Subcutaneous abdominal adipose tissue (tissue), 5 donors: ENCODE measurements at regions not wholly inside any gene's neighbourhood (a gene's known extent, or its start where the extent isn't known, plus 50 kb on each side); places are given as distances from the start of the nearest gene placed in this dataset.

Source experiments
- H3K27ac ChIP-seq: one replicate; pipeline ENCODE4 v1.7.0; 2013; ENCODE audit warnings: low read depth, mild to moderate bottlenecking, inconsistent platforms, low read length, moderate library complexity
- H3K27me3 ChIP-seq, 5 donors: one replicate each; pipeline ENCODE4 v1.7.0; 2013; ENCODE audit warnings: low read length in 5 of 5, inconsistent platforms in 1 of 5; ENCODE audit not compliant: control insufficient read depth in 5 of 5, insufficient read depth in 4 of 5
- H3K36me3 ChIP-seq, 5 donors: one replicate each; pipeline ENCODE4 v1.7.0; 2013; ENCODE audit warnings: low read length in 5 of 5; ENCODE audit not compliant: control insufficient read depth in 5 of 5, insufficient read depth in 5 of 5
- H3K4me1 ChIP-seq, 5 donors: one replicate each; pipeline ENCODE4 v1.7.0; 2013; ENCODE audit warnings: low read length in 5 of 5, mild to moderate bottlenecking in 3 of 5, moderate library complexity in 1 of 5; ENCODE audit not compliant: control insufficient read depth in 5 of 5, insufficient read depth in 5 of 5
- H3K4me3 ChIP-seq, 5 donors: one replicate each; pipeline ENCODE4 v1.7.0; 2013; ENCODE audit warnings: low read length in 5 of 5, low read depth in 1 of 5
- H3K9ac ChIP-seq, 5 donors: one replicate each; pipeline ENCODE4 v1.7.0; 2013; ENCODE audit warnings: low read length in 5 of 5, mild to moderate bottlenecking in 4 of 5, moderate library complexity in 3 of 5
- H3K9me3 ChIP-seq, 5 donors: one replicate each; pipeline ENCODE4 v1.7.0; 2013; ENCODE audit warnings: low read length in 5 of 5; ENCODE audit not compliant: control insufficient read depth in 5 of 5
- donor health status: healthy.
- donor health status: healthy.
- donor health status: healthy.
- donor health status: healthy.
- donor health status: healthy.

DNA sequence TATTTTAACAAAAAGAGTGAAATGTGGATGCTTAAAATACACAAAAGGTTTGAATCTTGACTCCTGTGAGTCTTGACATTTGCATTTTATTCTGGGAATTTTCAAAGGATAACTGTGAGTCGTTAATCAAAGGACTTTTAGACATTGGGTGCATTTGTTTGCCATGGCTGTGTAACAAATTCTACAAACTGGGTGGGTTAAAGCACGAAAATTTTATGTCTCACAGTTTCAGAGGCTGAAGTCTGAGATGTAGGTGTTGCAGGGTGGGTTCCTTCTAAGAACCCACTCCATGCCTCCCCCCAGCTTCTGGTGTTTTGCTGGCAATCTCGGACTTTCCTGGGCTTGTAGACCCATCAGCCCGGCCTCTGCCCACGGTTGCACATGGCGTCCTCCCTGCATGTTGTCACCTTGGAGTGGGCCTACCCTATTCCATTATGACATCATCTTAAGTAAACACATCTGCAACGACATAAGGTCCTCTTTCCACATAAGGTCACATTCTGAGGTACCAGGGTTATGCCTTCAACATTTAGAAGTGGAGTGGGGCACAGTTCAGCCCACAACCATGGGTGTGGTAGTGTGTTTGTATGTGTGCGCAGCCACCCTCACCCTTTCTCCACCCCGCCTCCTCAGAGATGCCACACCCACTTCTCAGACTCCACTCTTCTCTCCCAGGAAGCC is 113.1 kb downstream of the FOXA2 start:
- H3K9ac ChIP-seq, result no peak overlapping the region
- no peak overlapping the region for H3K27ac ChIP-seq
- H3K4me1 ChIP-seq, result peaks cover 0 to 5% (median 0%) of the 10 kb centered on the region in 5 donors
- no peak overlapping the region for H3K4me3 ChIP-seq
- peaks cover 0 to 3% (median 0%) of the 10 kb centered on the region in 5 donors for H3K27me3 ChIP-seq
- H3K36me3 ChIP-seq, result no peaks in the 10 kb centered on the region
- H3K9me3 ChIP-seq, result no peaks in the 10 kb centered on the region

DNA sequence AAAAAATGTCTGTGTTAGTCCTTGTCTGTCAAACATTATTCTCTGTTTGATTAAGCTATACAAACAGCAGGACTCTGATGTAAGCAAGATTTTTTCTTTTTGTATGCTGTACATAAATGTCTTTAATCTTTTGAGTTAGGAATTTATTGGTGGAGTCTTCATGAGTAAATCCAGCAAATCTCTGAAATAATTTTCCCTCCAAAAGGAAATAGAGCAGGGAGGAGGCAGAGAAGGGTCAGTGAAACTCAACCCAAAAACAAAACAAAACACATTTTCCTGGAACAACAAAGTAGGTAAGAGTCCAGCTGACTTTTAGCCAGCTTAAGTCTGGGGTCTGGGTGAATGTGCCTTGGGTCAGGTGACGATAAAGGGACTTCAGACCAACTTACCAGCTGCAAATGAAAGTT is 113.7 kb downstream of the FOXA2 start:
- no peaks in the 10 kb centered on the region for H3K27me3 ChIP-seq
- peaks cover 0 to 5% (median 0%) of the 10 kb centered on the region in 5 donors for H3K4me1 ChIP-seq
- no peak overlapping the region for H3K27ac ChIP-seq
- no peaks in the 10 kb centered on the region for H3K9me3 ChIP-seq
- no peak overlapping the region for H3K9ac ChIP-seq
- H3K36me3 ChIP-seq, result no peaks in the 10 kb centered on the region
- no peak overlapping the region for H3K4me3 ChIP-seq

DNA sequence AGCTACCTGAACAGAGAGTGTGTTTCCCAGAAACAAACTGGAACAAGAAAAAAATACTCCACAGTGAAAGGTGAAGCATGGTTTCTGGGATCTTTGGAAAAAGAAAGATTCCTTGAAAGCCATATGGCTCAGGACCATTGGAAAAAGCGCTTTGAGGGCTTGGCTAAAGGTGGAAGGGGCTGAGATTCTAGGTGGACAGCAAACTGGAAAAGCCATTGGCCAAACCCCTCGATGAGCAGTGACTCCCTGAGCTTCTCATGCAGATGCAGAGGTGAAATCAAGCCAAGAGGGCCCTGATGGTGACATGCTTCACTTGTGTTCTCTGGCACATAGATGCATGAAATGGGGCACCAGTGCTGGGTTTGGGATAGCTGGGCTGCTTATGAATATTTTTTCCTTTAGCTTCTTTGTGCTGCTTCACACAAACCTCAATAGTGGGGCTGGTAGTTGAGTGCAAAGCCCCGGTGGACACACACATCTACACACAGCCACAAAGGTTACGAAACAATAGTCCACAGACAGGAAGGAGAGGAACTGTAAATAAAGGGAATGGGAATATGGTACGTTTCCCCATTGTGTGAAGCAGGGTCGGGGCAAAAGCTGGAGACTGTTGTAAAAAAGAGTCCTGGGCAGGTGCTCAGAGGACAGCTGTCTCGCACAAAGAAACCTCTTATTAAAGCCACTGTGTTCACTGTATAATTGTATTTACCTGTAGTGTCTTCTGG is 117.8 kb downstream of the FOXA2 start:
- Histone ChIP-seq H3K4me3 (no peak overlapping the region), H3K36me3 (no peaks in the 10 kb centered on the region), H3K4me1 (peaks cover 0 to 29% (median 18%) of the 10 kb centered on the region in 5 donors), H3K9ac (no peak overlapping the region), H3K27ac (no peak overlapping the region), H3K9me3 (no peaks in the 10 kb centered on the region), H3K27me3 (no peaks in the 10 kb centered on the region)

DNA sequence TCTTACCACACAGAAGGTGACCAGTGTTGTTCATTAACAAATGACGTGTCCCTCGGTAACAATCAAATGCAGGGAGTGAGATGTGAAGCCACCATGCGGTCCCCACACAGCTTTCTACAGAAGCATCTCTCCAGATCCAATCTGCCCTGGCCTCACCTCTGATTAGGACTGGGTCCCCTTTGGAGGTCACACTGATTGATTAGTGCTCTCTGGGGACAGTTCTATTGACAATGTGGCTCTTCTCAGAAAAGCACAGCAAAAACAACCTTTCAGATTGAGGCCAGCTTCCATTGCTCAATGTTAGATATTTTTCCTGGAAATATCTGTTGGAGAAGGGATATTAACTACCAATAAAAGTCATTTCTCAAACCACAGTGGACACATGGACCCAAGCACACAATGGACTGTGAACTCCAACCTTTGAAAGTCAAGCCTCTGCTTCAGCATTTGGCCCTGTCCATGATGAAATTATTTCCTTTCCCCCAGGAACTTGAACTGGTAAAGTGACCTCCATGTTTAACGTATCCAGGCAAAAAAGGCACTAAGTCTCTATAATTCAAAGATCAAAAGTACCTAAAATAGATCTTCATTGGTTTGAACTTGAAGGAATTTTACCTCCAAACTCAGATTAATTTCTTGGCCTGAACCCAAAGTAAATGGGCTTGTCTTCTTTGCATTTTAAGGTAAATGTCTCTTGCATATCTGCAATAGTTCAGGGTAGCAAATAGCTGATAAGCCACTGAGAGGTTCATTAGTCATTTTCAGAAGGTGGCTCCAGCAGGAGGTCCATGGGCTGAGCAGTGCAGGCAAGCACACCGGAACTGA is 118.5 kb downstream of the FOXA2 start:
- H3K9me3 ChIP-seq, result no peaks in the 10 kb centered on the region
- no peak overlapping the region for H3K4me3 ChIP-seq
- H3K4me1 ChIP-seq, result peaks cover 0 to 29% (median 18%) of the 10 kb centered on the region in 5 donors
- no peak overlapping the region for H3K9ac ChIP-seq
- H3K27ac ChIP-seq, result no peak overlapping the region
- H3K36me3 ChIP-seq, result no peaks in the 10 kb centered on the region
- no peaks in the 10 kb centered on the region for H3K27me3 ChIP-seq

DNA sequence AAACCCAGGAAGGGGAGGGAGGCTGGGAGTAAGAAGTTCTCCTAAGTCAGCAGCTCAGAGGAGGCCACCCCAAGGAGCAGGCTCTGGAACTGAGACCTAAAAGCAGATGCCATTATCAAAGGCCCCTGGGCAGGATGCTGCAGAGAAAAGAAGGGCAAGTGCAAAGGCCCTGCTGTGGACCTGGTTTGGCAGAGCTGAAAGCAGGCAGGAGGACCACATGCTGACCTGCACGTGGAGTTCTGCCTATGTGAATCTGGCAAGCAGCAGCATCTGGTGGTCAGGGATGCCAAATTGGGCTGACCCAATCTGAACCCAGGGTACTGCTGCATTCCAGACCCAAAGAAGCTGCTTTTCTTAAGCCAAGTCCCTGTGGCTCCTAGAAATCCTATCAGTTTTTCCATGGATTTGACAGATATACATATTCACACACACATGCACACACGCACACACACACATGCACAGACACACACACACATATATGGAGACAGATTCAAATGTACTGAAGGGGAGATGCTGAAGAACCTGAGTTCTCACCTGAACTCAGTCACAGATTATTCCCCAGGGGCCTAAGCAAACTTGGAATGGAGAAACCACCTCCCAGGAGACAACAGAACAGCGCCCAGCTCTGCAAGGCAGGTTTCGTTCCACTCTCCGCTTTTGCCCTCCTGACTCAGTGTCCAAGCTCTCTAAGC is 119.9 kb downstream of the FOXA2 start:
- Histone ChIP-seq H3K9ac (no peak overlapping the region), H3K4me3 (peak overlapping the region in 1 of 5 donors; percentile 5), H3K27me3 (no peaks in the 10 kb centered on the region), H3K9me3 (no peaks in the 10 kb centered on the region), H3K36me3 (no peaks in the 10 kb centered on the region), H3K27ac (no peak overlapping the region), H3K4me1 (peaks cover 0 to 29% (median 18%) of the 10 kb centered on the region in 5 donors)

DNA sequence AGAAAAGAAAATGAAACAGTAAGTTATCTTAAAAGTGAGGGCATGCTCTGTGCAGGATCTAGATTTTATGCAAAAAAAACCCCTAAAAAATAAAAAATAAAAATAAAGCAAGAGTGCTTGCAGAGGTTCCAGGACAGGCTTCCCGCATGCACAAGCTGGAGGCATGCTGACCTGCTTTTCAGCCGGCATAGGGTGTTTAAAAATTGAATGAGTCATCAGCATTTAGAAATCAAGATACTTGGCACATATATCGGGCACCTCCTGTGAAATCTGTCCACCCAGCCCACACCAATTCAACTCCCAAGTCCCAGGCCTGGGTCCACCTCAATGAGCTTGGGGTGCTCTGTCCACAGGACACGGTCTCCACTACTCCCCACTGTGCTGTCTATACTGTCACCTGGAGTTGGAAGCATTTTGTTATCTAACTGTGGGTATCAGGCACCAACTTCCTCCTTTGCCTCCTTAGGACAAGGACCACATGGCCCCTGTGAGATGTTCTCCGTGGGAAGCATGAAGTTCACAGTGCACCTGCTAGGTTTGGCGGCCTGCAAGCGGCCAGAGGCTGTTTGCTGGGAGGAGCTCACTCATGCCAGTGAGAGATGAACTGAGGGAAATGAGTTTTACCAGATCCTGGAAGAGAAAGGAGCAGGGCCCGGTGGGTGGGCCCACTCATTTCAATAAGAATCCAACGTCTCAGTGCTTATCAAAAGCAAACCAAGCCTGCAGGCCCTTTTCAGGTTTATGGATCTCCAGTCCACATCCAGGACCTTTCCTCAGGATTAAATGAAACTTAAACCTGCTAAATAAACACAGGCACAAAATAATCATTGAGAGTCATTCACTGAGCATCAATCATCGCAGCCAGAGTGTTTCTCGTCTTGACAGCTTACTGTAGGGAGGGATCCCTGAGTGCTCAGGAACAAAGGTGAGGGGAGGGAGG is 121.1 kb downstream of the FOXA2 start:
- Histone ChIP-seq H3K27ac (no peak overlapping the region), H3K4me3 (no peak overlapping the region), H3K9me3 (no peaks in the 10 kb centered on the region), H3K27me3 (peaks cover 0 to 3% (median 0%) of the 10 kb centered on the region in 5 donors), H3K4me1 (peaks cover 0 to 24% (median 18%) of the 10 kb centered on the region in 5 donors), H3K9ac (no peak overlapping the region), H3K36me3 (no peaks in the 10 kb centered on the region)

DNA sequence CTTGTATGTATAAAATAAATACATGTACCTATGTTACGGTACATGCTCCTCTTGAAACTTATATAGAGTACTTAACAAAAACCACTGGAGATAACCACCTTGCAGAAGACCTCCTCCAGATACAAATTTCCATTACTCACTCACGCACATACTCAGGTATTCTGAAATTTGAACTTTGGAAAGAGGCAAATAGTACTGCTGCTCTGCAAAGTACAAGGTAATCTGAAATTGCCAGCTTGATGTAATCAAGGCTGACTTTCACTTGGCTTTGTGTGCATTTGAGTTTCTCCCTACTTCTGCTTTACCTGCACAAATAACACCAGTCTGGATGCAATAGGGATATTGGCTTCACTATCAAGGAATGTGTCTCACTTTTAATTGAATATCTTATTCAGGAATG is 123.6 kb downstream of the FOXA2 start:
- Histone ChIP-seq H3K4me1 (peaks cover 0 to 24% (median 18%) of the 10 kb centered on the region in 5 donors), H3K4me3 (no peak overlapping the region), H3K36me3 (no peaks in the 10 kb centered on the region), H3K9me3 (no peaks in the 10 kb centered on the region), H3K27ac (no peak overlapping the region), H3K27me3 (peaks cover 0 to 4% (median 0%) of the 10 kb centered on the region in 5 donors), H3K9ac (no peak overlapping the region)

DNA sequence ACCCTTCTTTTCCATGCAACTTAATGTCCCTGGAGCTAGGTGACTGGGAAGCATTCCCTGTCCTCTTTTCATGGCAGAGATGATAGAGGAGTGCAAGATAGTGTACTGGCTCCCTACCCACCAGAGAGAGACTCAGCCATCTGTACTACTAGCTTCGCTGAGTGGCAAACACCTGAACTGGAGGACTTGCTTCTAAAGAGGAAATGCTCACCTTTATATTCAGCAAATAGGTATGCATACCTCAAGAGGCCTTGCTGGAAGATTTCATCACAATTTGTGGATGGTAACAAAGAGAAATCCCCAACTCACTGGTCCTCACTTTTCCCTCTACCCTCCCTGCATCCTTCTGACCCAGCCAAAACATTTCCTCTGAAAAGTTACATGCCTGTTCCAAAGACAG is 124.1 kb downstream of the FOXA2 start:
- peaks cover 0 to 24% (median 18%) of the 10 kb centered on the region in 5 donors for H3K4me1 ChIP-seq
- H3K27ac ChIP-seq, result no peak overlapping the region
- H3K36me3 ChIP-seq, result no peaks in the 10 kb centered on the region
- no peak overlapping the region for H3K4me3 ChIP-seq
- H3K27me3 ChIP-seq, result peaks cover 0 to 4% (median 0%) of the 10 kb centered on the region in 5 donors
- H3K9ac ChIP-seq, result no peak overlapping the region
- no peaks in the 10 kb centered on the region for H3K9me3 ChIP-seq

DNA sequence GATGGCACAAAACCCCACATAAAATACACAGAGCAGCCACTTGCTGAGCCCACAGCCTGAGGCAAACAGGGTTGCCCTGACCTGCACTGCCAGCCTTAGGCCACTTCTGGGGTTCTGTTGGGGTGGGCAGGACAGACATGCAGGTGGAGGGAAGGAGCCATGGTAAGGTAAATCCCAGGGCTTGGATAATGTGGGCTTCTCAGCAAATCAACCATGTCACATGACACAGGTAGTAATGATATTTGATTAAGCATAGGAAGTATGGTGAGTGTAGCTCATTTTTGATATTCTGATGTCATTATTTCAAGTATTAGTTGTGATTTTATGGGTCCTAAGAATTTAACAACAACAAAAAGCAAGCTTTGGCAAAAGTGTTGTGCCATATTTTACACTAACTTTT is 124.6 kb downstream of the FOXA2 start:
- H3K27ac ChIP-seq, result no peak overlapping the region
- no peaks in the 10 kb centered on the region for H3K36me3 ChIP-seq
- H3K4me3 ChIP-seq, result no peak overlapping the region
- no peak overlapping the region for H3K9ac ChIP-seq
- H3K27me3 ChIP-seq, result peaks cover 0 to 7% (median 0%) of the 10 kb centered on the region in 5 donors
- no peaks in the 10 kb centered on the region for H3K9me3 ChIP-seq
- peaks cover 0 to 24% (median 18%) of the 10 kb centered on the region in 5 donors for H3K4me1 ChIP-seq
